Calu3 (cell line): ENCODE measurements at regions not wholly inside any gene's neighbourhood (a gene's known extent, or its start where the extent isn't known, plus 50 kb on each side); places are given as distances from the start of the nearest gene placed in this dataset.

Source experiments
- BruUV-seq: library from RNA; stranded (reverse); fragments of 400-500 nt; replicated peaks from 2 replicates; lab custom pipeline; 2021; lab: Mats Ljungman, UMichigan
- CTCF ChIA-PET: fragments of 300-600 bp; sonication (Branson Sonifier 250); formaldehyde crosslinking; loops from one replicate; lab custom pipeline; 2022; ENCODE audit warnings: antibody characterized with exemption; lab: Charles Lee
- DNase-seq: peaks from one replicate; pipeline ENCODE4 v3.0.0; 2022
- H3K27ac Mint-ChIP-seq: one replicate; pipeline ENCODE4 v1.8.0; 2022; ENCODE audit warnings: mixed read lengths; ENCODE audit not compliant: unreplicated experiment
- H3K27me3 Mint-ChIP-seq: one replicate; pipeline ENCODE4 v1.8.0; 2022; ENCODE audit warnings: mixed read lengths; ENCODE audit not compliant: unreplicated experiment
- H3K36me3 Mint-ChIP-seq: one replicate; pipeline ENCODE4 v1.8.0; 2022; ENCODE audit warnings: mild to moderate bottlenecking, moderate library complexity, mixed read lengths; ENCODE audit not compliant: insufficient read depth, unreplicated experiment
- H3K4me1 Mint-ChIP-seq: one replicate; pipeline ENCODE4 v1.8.0; 2022; ENCODE audit warnings: mild to moderate bottlenecking, low read depth, mixed read lengths; ENCODE audit not compliant: unreplicated experiment
- H3K4me3 Mint-ChIP-seq: one replicate; pipeline ENCODE4 v1.8.0; 2022; ENCODE audit warnings: mild to moderate bottlenecking, low read depth, moderate library complexity, mixed read lengths; ENCODE audit not compliant: unreplicated experiment
- H3K9me3 Mint-ChIP-seq: one replicate; pipeline ENCODE4 v1.8.0; 2022; ENCODE audit warnings: low read depth, mixed read lengths; ENCODE audit not compliant: unreplicated experiment
- CTCF ChIP-seq: fragments of 200-600 bp; IDR thresholded peaks from one replicate; pipeline ENCODE4 v1.8.0; 2022; ENCODE audit warnings: antibody characterized with exemption; ENCODE audit not compliant: unreplicated experiment
- intact Hi-C: fragments of 100-400 bp; cut with micrococcal nuclease; formaldehyde crosslinking; loops from one replicate; pipeline ENCODE4 v1.10.0; 2022; ENCODE audit not compliant: unreplicated experiment

- no peak for DNase-seq
- H3K27me3 Mint-ChIP-seq = no peaks in the 10 kb centered on the region
- H3K9me3 Mint-ChIP-seq = no peaks in the 10 kb centered on the region
- no peak for TF ChIP-seq CTCF
- intact Hi-C loops = no loop called here
- H3K36me3 Mint-ChIP-seq = no peaks in the 10 kb centered on the region
- no peaks in the 10 kb centered on the region for H3K4me1 Mint-ChIP-seq
- no peak overlapping the region for H3K4me3 Mint-ChIP-seq
- no TSS peak for BruUV-seq
- no peak overlapping the region for H3K27ac Mint-ChIP-seq
- CTCF ChIA-PET = no interaction called here
These were observed 439.4 kb downstream of the SH3GL2 start for GRCh38 chr9:18018221-18018620.

GRCh38 chr9:18018661-18019060, 439.8 kb downstream of the SH3GL2 start:
- Mint-ChIP-seq H3K4me3 (no peak overlapping the region), H3K9me3 (no peaks in the 10 kb centered on the region), H3K36me3 (no peaks in the 10 kb centered on the region), H3K4me1 (no peaks in the 10 kb centered on the region), H3K27ac (no peak overlapping the region), H3K27me3 (no peaks in the 10 kb centered on the region)
- intact Hi-C loops = no loop called here
- no peak for TF ChIP-seq CTCF
- DNase-seq = no peak
- BruUV-seq = no TSS peak
- CTCF ChIA-PET = no interaction called here

GRCh38 chr9:18020121-18020745, 441.4 kb downstream of the SH3GL2 start:
- Mint-ChIP-seq H3K27me3 (no peaks in the 10 kb centered on the region), H3K4me1 (no peaks in the 10 kb centered on the region), H3K27ac (no peak overlapping the region), H3K36me3 (no peaks in the 10 kb centered on the region), H3K4me3 (no peak overlapping the region), H3K9me3 (no peaks in the 10 kb centered on the region)
- BruUV-seq = no TSS peak
- intact Hi-C loops = no loop called here
- no peak for DNase-seq
- CTCF ChIA-PET = no interaction called here
- no peak for TF ChIP-seq CTCF

- intact Hi-C loops = no loop called here
These were observed 443.8 kb downstream of the SH3GL2 start for GRCh38 chr9:18022642-18023041.

More at GRCh38 chr9:18022642-18023041, 443.8 kb downstream of the SH3GL2 start:
- Mint-ChIP-seq H3K36me3 (no peaks in the 10 kb centered on the region), H3K4me1 (no peaks in the 10 kb centered on the region), H3K27ac (no peak overlapping the region), H3K9me3 (no peaks in the 10 kb centered on the region), H3K4me3 (no peak overlapping the region), H3K27me3 (no peaks in the 10 kb centered on the region)
- no peak for TF ChIP-seq CTCF
- no TSS peak for BruUV-seq
- CTCF ChIA-PET = no interaction called here
- DNase-seq = no peak
